ENCODE measurements at regions not wholly inside any gene's neighbourhood (a gene's known extent, or its start where the extent isn't known, plus 50 kb on each side); places are given as distances from the start of the nearest gene placed in this dataset.

DNA sequence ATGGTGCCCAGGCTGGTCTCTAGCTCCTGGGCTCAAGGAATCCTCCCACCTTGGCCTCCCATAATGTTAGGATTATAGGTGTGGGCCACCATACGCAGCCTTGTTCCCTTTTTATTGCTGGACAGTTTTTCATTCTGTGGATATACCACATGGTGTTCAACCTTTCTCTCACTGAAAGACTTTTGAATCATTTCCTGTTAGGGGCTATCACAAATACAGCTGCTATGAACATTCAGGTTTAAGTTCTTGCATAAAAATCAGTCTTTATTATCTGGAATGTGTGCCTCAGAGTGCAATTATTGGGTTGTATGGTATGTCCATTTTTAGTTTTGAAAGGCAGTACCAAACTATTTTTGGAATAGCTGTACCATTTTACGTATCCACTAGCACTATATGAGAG lies 647.2 kb downstream of the LIG4 start:
- ATAC-seq, result no peak
- TF ChIP-seq ZNF70 (CRISPR knock-in tag; IDR thresholded peaks at IDR 0.05) (no peak), ZNF565 (CRISPR knock-in tag; conservative IDR thresholded peaks at IDR 0.05; ENCODE audit: low read depth) (no peak), TOX (CRISPR knock-in tag; IDR thresholded peaks at IDR 0.05; ENCODE audit: borderline replicate concordance) (no peak), GLIS3 (CRISPR knock-in tag; IDR thresholded peaks at IDR 0.05) (no peak), ZNF8 (CRISPR knock-in tag; IDR thresholded peaks at IDR 0.05) (no peak), BACH2 (CRISPR knock-in tag; IDR thresholded peaks at IDR 0.05; ENCODE audit: borderline replicate concordance) (no peak), ZC3H10 (CRISPR knock-in tag; IDR thresholded peaks at IDR 0.05) (no peak), SNAI2 (CRISPR knock-in tag; IDR thresholded peaks at IDR 0.05) (no peak), ARNTL (CRISPR knock-in tag; IDR thresholded peaks at IDR 0.05; ENCODE audit: borderline replicate concordance, low read depth) (no peak), RARB (CRISPR knock-in tag; IDR thresholded peaks at IDR 0.05) (no peak), ZFP30 (CRISPR knock-in tag; IDR thresholded peaks at IDR 0.05) (no peak), ZFP3 (CRISPR knock-in tag; IDR thresholded peaks at IDR 0.05) (no peak), PPARA (CRISPR knock-in tag; IDR thresholded peaks at IDR 0.05; ENCODE audit: borderline replicate concordance) (no peak), TCF4 (CRISPR knock-in tag; IDR thresholded peaks at IDR 0.05; ENCODE audit: borderline replicate concordance) (no peak), ESRRG (CRISPR knock-in tag; IDR thresholded peaks at IDR 0.05) (no peak), ISL1 (CRISPR knock-in tag; IDR thresholded peaks at IDR 0.05) (no peak)
- TF ChIP-seq, protein P1, sequence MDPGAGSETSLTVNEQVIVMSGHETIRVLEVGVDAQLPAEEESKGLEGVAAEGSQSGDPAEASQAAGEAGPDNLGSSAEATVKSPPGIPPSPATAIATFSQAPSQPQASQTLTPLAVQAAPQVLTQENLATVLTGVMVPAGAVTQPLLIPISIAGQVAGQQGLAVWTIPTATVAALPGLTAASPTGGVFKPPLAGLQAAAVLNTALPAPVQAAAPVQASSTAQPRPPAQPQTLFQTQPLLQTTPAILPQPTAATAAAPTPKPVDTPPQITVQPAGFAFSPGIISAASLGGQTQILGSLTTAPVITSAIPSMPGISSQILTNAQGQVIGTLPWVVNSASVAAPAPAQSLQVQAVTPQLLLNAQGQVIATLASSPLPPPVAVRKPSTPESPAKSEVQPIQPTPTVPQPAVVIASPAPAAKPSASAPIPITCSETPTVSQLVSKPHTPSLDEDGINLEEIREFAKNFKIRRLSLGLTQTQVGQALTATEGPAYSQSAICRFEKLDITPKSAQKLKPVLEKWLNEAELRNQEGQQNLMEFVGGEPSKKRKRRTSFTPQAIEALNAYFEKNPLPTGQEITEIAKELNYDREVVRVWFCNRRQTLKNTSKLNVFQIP (CRISPR knock-in tag; IDR thresholded peaks at IDR 0.05; ENCODE audit: borderline replicate concordance, low read depth), result no peak
- TF ChIP-seq, protein P2, sequence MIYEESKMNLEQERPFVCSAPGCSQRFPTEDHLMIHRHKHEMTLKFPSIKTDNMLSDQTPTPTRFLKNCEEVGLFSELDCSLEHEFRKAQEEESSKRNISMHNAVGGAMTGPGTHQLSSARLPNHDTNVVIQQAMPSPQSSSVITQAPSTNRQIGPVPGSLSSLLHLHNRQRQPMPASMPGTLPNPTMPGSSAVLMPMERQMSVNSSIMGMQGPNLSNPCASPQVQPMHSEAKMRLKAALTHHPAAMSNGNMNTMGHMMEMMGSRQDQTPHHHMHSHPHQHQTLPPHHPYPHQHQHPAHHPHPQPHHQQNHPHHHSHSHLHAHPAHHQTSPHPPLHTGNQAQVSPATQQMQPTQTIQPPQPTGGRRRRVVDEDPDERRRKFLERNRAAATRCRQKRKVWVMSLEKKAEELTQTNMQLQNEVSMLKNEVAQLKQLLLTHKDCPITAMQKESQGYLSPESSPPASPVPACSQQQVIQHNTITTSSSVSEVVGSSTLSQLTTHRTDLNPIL (CRISPR knock-in tag; IDR thresholded peaks at IDR 0.05; ENCODE audit: low read depth), result no peak
- TF ChIP-seq, protein P3, sequence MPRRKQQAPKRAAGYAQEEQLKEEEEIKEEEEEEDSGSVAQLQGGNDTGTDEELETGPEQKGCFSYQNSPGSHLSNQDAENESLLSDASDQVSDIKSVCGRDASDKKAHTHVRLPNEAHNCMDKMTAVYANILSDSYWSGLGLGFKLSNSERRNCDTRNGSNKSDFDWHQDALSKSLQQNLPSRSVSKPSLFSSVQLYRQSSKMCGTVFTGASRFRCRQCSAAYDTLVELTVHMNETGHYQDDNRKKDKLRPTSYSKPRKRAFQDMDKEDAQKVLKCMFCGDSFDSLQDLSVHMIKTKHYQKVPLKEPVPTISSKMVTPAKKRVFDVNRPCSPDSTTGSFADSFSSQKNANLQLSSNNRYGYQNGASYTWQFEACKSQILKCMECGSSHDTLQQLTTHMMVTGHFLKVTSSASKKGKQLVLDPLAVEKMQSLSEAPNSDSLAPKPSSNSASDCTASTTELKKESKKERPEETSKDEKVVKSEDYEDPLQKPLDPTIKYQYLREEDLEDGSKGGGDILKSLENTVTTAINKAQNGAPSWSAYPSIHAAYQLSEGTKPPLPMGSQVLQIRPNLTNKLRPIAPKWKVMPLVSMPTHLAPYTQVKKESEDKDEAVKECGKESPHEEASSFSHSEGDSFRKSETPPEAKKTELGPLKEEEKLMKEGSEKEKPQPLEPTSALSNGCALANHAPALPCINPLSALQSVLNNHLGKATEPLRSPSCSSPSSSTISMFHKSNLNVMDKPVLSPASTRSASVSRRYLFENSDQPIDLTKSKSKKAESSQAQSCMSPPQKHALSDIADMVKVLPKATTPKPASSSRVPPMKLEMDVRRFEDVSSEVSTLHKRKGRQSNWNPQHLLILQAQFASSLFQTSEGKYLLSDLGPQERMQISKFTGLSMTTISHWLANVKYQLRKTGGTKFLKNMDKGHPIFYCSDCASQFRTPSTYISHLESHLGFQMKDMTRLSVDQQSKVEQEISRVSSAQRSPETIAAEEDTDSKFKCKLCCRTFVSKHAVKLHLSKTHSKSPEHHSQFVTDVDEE (CRISPR knock-in tag; IDR thresholded peaks at IDR 0.05), result no peak
- TF ChIP-seq, protein P4, sequence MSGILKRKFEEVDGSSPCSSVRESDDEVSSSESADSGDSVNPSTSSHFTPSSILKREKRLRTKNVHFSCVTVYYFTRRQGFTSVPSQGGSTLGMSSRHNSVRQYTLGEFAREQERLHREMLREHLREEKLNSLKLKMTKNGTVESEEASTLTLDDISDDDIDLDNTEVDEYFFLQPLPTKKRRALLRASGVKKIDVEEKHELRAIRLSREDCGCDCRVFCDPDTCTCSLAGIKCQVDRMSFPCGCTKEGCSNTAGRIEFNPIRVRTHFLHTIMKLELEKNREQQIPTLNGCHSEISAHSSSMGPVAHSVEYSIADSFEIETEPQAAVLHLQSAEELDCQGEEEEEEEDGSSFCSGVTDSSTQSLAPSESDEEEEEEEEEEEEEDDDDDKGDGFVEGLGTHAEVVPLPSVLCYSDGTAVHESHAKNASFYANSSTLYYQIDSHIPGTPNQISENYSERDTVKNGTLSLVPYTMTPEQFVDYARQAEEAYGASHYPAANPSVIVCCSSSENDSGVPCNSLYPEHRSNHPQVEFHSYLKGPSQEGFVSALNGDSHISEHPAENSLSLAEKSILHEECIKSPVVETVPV (CRISPR knock-in tag; IDR thresholded peaks at IDR 0.05), result no peak

DNA sequence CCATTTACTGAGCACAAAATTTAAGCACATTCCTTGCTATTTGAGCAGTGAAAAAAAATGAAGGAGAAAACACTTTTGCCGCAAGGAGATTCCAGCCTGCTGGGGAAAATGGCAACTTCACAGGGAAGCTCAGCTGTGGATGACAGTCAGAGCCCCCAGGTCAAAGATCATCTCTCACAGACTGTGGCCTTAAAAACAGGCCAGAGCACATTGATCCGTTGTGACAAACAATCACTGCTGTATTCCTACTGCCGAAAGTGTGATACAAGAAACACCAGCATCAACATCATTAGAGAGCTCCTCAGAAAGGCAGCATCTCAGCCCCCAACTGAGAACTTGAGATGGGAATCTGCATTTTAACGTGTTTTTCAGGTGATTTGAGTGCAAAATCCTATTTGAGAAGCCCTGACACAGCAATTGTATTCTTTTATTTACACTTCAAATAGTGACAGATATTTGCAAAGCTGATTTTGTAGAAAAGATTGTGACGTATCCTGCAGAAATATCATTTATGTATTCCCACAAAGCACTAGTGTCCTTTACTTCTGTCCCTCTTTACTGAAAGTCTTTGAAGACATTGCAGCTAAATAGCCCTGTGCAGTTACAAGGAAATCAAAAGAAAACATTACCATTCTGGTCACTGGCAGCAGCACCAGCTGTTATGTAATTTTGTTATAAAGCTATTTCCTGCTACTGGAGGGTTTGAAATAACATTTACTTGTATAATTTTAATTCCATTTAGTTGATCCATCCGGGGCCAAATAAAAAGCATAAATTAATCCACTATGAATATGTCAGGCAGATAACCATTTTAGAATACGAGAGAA lies 652.0 kb downstream of the LIG4 start:
- ATAC-seq, result no peak
- TF ChIP-seq, protein P4 (CRISPR knock-in tag; IDR thresholded peaks at IDR 0.05), result peak; percentile 36; the same call in 1 of the 2 replicates
- TF ChIP-seq, protein P1 (CRISPR knock-in tag; IDR thresholded peaks at IDR 0.05; ENCODE audit: borderline replicate concordance, low read depth), result no peak
- TF ChIP-seq RARB (CRISPR knock-in tag; IDR thresholded peaks at IDR 0.05), result no peak
- TF ChIP-seq, protein P5, sequence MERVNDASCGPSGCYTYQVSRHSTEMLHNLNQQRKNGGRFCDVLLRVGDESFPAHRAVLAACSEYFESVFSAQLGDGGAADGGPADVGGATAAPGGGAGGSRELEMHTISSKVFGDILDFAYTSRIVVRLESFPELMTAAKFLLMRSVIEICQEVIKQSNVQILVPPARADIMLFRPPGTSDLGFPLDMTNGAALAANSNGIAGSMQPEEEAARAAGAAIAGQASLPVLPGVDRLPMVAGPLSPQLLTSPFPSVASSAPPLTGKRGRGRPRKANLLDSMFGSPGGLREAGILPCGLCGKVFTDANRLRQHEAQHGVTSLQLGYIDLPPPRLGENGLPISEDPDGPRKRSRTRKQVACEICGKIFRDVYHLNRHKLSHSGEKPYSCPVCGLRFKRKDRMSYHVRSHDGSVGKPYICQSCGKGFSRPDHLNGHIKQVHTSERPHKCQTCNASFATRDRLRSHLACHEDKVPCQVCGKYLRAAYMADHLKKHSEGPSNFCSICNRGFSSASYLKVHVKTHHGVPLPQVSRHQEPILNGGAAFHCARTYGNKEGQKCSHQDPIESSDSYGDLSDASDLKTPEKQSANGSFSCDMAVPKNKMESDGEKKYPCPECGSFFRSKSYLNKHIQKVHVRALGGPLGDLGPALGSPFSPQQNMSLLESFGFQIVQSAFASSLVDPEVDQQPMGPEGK (CRISPR knock-in tag; IDR thresholded peaks at IDR 0.05; ENCODE audit: borderline replicate concordance), result no peak
- no peak for TF ChIP-seq PPARA (CRISPR knock-in tag; IDR thresholded peaks at IDR 0.05; ENCODE audit: borderline replicate concordance)
- no peak for TF ChIP-seq ZNF70 (CRISPR knock-in tag; IDR thresholded peaks at IDR 0.05)
- TF ChIP-seq ISL1 (CRISPR knock-in tag; IDR thresholded peaks at IDR 0.05), result peak; percentile 34; the same call in 1 of the 2 replicates
- no peak for TF ChIP-seq ZC3H10 (CRISPR knock-in tag; IDR thresholded peaks at IDR 0.05)
- no peak for TF ChIP-seq TOX (CRISPR knock-in tag; IDR thresholded peaks at IDR 0.05; ENCODE audit: borderline replicate concordance)
- no peak for TF ChIP-seq ESRRG (CRISPR knock-in tag; IDR thresholded peaks at IDR 0.05)
- peak; percentile 85 for TF ChIP-seq TCF4 (CRISPR knock-in tag; IDR thresholded peaks at IDR 0.05; ENCODE audit: borderline replicate concordance)
